Type B pancreatic cell (in vitro differentiated cells): ENCODE measurements at regions not wholly inside any gene's neighbourhood (a gene's known extent, or its start where the extent isn't known, plus 50 kb on each side); places are given as distances from the start of the nearest gene placed in this dataset.

Experiments
- DNase-seq: peaks from one replicate; pipeline ENCODE4 v3.0.0; 2021; ENCODE audit warnings: mixed read lengths; ENCODE audit not compliant: unreplicated experiment; ENCODE audit errors: extremely low spot score
- H3K27ac Mint-ChIP-seq: 2 replicates; pipeline ENCODE4 v1.8.0; 2021; ENCODE audit warnings: mild to moderate bottlenecking, mixed read lengths
- H3K27me3 Mint-ChIP-seq: 2 replicates; pipeline ENCODE4 v1.8.0; 2021; ENCODE audit warnings: mixed read lengths
- H3K36me3 Mint-ChIP-seq: 2 replicates; pipeline ENCODE4 v1.8.0; 2021; ENCODE audit warnings: mixed read lengths
- H3K4me1 Mint-ChIP-seq: one replicate; pipeline ENCODE4 v1.8.0; 2021; ENCODE audit warnings: mixed read lengths; ENCODE audit not compliant: unreplicated experiment
- H3K4me3 Mint-ChIP-seq: 2 replicates; pipeline ENCODE4 v1.8.0; 2021; ENCODE audit warnings: mild to moderate bottlenecking, mixed read lengths
- H3K9me3 Mint-ChIP-seq: 2 replicates; pipeline ENCODE4 v1.8.0; 2021; ENCODE audit warnings: mixed read lengths
- CTCF ChIP-seq: fragments of 200-600 bp; sonication (generic); conservative IDR thresholded peaks from 2 replicates; pipeline ENCODE4 v1.5.0; 2021; ENCODE audit warnings: antibody characterized with exemption, mild to moderate bottlenecking

DNA sequence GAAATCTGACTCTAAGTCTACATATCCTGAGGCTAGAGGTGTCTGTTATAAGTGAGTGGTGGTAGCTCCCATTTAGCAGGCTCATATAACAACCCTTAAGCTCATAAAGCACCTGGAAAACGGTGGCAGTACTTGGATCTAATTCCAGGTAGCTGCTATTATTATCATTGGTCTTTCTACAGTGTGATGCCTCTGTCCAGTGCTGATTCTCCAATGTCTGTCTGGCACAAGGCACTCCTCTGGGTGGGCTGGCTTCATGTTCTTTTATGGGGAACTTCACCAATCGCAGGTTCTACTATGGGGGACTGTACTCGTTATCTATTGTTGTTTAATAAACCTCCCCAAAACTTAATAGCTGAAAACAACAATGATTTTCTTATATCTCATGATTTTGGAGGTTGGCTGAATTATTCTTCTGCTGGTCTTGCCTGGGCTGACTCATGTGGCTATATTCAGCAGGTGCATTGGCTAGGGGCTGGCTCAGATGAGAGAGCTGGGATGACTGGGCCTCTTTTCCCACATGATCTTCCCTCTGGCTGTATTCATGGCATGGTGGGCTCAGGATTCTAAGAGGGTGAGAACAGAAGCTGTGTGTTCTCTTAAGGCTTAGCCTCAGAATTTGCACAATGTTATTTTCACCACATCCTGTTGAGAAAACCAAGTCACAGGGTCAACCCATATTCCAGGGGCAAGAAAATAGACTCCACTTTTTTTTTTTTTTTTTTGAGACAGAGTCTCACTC, 93.0 kb upstream of the PCGF5 start:
- TF ChIP-seq CTCF: no peak
- no peaks in the 10 kb centered on the region for H3K9me3 Mint-ChIP-seq
- H3K4me1 Mint-ChIP-seq: peaks cover 8% of the 10 kb centered on the region
- DNase-seq: no peak
- H3K27ac Mint-ChIP-seq: no peak overlapping the region
- H3K4me3 Mint-ChIP-seq: no peak overlapping the region
- no peaks in the 10 kb centered on the region for H3K36me3 Mint-ChIP-seq
- H3K27me3 Mint-ChIP-seq: no peaks in the 10 kb centered on the region

DNA sequence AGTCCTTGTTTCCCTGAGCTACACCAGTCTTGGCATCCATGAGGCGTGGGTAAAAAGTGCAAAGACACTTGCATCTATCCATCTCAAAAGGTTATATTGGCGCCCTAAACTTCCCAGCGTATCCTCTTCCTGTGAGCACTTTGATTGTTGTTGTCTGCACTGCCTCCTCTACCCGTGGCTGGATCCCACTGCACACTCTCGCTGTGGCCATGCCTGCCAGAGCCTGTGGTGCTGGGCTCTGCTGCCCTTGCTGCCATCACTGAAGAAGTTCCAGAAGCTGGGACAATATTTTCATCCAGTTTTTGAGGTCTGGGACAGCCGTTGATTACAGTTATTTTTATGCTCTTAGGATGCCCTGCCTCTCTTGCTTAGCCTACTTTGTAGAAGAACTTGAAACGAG, 85.3 kb upstream of the PCGF5 start:
- no peak for TF ChIP-seq CTCF

DNA sequence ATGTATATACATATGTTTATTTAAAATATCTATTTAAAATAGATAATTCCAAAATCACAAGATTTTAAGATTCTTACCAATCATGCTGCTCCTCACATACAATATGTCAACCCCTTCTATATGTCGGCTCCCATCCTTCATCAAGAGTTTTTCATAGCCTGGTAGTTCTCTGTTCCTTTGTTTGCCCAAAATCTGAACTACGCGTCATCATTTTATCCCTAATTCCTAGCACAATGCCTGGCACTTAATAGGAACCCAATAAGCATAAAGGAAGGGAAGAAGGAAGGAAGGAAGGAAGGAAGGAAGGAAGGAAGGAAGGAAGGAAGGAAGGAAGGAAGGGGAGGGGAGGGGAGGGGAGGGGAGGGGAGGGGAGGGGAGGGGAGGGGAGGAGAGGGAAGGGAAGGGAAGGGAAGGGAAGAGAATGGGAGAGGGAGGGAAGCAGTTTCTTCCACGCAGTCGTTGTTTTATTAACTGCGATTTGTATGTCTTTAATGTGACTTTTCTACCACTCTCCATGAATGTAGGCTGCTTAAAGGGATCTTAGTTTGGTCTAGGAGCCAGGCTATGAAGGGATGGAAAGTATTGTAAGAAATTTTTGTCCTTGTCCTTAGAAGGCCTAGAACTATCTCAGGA, 83.3 kb upstream of the PCGF5 start:
- no peaks in the 10 kb centered on the region for H3K9me3 Mint-ChIP-seq

More for the DNA sequence above, 85.3 kb upstream of the PCGF5 start:
- Mint-ChIP-seq H3K9me3 (no peaks in the 10 kb centered on the region), H3K27ac (no peak overlapping the region), H3K4me1 (no peaks in the 10 kb centered on the region), H3K36me3 (no peaks in the 10 kb centered on the region), H3K4me3 (no peak overlapping the region), H3K27me3 (peaks cover 6% of the 10 kb centered on the region)
- no peak for DNase-seq

GRCh38 chr10:91137822-91138221, 82.6 kb upstream of the PCGF5 start:
- Mint-ChIP-seq H3K4me3 (no peak overlapping the region), H3K27me3 (peaks cover 9% of the 10 kb centered on the region), H3K36me3 (no peaks in the 10 kb centered on the region), H3K4me1 (no peaks in the 10 kb centered on the region), H3K27ac (no peak overlapping the region), H3K9me3 (no peaks in the 10 kb centered on the region)
- TF ChIP-seq CTCF: no peak
- no peak for DNase-seq

More for the DNA sequence above, 83.3 kb upstream of the PCGF5 start:
- H3K36me3 Mint-ChIP-seq: no peaks in the 10 kb centered on the region
- H3K27me3 Mint-ChIP-seq: peaks cover 9% of the 10 kb centered on the region
- H3K4me1 Mint-ChIP-seq: no peaks in the 10 kb centered on the region
- DNase-seq: no peak
- H3K4me3 Mint-ChIP-seq: no peak overlapping the region
- H3K27ac Mint-ChIP-seq: no peak overlapping the region
- TF ChIP-seq CTCF: no peak

DNA sequence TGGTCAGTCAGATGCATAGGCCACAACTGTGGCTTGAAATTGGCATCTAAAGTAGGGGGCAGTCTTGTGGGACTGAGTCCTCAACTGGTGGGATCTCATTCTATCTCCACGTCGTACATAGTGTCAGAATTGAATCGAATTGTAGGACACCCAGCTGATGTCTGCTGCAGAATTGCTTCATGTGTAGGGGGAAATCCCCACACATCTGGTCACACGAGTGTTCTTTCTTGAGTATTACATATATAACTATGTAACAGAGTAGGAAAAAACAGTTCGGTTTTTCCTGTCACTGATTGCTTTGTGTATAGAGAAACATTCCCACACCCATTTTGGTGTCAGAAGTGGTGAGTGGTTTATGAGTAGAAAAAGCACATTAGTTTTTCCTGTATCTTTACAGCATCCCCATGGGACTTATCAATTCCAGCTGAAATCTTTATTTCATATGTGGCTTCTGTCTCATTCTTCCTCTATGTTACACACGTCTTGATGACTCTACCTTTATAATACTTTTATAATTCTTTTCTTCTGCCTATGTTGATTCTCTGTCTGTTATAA, 79.4 kb upstream of the PCGF5 start:
- Mint-ChIP-seq H3K36me3 (no peaks in the 10 kb centered on the region), H3K4me3 (no peak overlapping the region), H3K27ac (no peak overlapping the region), H3K9me3 (no peaks in the 10 kb centered on the region), H3K4me1 (no peaks in the 10 kb centered on the region), H3K27me3 (peaks cover 22% of the 10 kb centered on the region)
- DNase-seq: no peak
- TF ChIP-seq CTCF: no peak
